ENCODE measurements at regions not wholly inside any gene's neighbourhood (a gene's known extent, or its start where the extent isn't known, plus 50 kb on each side); places are given as distances from the start of the nearest gene placed in this dataset.

DNA sequence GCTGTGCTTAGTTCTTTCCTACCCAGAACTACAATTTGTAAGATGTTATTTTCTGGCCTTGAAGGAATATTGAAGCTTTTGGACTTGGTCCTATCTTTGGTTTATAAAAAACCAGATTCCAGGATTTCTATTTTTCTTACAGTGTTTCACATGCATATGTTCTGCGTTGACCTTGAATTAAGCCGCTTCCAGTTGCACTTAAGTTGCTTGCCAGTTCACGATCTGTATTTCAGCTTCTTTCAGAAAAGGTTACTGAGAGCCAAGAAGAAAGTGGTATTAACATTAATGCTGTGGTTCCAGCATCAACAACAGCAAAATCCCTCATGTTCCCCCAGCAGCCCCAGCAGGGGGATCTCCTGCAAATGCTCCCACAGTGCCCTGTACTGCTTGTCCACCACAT, 156.4 kb upstream of the ADAMTS16 start:
- TF ChIP-seq CTCF (IDR thresholded peaks at IDR 0.05) (no peak), ZFX (IDR thresholded peaks at IDR 0.05; ENCODE audit: borderline replicate concordance) (no peak)

Measured in 22Rv1 (cell line).